GM12874 (cell line): ENCODE measurements at regions not wholly inside any gene's neighbourhood (a gene's known extent, or its start where the extent isn't known, plus 50 kb on each side); places are given as distances from the start of the nearest gene placed in this dataset.

Experiments
- TF ChIP-seq, protein P1 (sequence below): IDR thresholded peaks from 2 replicates; pipeline ENCODE4 v1.5.1; 2011; ENCODE audit warnings: low read depth, mild to moderate bottlenecking, control low read depth, low read length, moderate library complexity; ENCODE audit not compliant: insufficient read depth

DNA sequence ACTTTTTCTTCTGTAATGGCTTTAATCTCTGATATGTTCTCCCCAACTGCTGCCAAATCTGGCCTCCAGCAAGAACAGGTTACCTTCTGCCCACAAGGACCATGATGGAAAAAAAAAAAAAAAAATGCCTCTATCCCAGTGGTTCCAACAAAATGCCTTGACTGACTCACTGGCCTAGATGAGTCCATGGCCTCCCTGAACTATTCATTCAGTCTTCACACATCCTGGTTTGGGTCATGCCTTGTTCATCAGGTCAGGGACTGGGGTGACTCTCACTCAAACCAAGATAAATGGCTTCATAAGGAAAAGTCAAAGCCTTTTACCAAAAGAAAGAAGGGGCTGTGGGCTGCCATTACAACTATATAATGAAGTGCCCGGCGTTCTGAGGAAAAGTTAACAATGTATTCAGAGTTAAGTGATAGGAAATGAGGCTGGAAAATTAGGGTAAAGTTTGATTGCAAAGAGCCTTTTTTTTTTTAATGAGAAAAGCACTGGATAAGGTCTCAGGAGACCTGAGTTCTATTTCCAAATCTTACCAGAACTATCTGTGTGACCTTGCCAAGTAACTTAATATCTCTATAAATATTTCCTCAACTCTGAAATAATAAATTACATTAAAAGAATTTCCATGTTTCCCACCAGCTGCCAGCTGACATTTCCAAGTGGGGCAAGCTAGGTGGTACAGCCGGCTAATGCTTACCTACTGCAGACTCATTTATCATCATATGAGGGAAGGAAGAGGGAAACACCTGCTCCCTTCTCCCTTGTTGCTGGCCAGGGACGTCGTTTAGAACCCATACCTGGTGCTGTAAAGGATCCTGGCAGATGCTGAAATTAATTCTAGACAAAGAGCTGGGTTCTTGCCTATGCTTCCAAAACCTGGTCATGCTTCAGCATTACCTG, 380.0 kb upstream of the MARCKS start:
- TF ChIP-seq, protein P1, sequence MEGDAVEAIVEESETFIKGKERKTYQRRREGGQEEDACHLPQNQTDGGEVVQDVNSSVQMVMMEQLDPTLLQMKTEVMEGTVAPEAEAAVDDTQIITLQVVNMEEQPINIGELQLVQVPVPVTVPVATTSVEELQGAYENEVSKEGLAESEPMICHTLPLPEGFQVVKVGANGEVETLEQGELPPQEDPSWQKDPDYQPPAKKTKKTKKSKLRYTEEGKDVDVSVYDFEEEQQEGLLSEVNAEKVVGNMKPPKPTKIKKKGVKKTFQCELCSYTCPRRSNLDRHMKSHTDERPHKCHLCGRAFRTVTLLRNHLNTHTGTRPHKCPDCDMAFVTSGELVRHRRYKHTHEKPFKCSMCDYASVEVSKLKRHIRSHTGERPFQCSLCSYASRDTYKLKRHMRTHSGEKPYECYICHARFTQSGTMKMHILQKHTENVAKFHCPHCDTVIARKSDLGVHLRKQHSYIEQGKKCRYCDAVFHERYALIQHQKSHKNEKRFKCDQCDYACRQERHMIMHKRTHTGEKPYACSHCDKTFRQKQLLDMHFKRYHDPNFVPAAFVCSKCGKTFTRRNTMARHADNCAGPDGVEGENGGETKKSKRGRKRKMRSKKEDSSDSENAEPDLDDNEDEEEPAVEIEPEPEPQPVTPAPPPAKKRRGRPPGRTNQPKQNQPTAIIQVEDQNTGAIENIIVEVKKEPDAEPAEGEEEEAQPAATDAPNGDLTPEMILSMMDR: no peak

DNA sequence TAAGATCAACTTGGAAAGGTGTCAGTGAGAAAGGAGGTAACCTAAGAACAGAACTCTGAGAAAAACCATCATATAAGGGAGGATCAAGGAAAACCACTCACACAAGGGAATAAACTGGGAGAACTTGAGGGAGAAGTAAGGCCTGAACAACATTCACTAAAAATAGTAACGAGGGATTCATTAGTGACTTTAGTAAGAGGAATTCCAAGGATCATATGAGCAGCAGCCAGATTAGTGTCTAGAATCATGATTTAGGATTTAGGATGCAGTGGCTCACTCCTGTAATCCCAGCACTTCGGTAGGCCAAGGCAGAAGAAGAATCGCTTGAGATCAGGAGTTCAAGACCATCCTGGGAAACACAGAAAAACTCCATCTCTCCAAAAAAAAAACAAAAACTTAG, 376.5 kb upstream of the MARCKS start:
- TF ChIP-seq, protein P1: no peak

DNA sequence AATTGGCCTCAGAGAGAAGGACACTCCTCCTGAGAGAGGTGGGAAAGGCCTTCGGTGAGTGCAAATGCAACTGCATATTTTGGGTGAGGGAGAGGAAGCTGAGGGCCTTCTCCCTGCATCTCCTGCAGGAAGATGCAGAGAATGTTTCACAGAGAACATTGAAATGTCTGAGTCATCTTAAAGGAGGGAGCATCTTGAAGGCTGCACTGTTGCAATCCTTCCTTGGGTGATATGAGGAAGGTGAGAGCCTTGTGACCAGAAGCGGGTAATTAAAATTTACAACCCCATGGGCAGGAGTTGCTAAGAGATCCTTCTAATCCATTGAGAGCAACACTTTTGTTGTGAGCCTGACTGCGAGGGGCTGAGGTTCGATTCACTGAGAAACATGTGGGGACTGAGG, 375.7 kb upstream of the MARCKS start:
- TF ChIP-seq, protein P1: no peak

DNA sequence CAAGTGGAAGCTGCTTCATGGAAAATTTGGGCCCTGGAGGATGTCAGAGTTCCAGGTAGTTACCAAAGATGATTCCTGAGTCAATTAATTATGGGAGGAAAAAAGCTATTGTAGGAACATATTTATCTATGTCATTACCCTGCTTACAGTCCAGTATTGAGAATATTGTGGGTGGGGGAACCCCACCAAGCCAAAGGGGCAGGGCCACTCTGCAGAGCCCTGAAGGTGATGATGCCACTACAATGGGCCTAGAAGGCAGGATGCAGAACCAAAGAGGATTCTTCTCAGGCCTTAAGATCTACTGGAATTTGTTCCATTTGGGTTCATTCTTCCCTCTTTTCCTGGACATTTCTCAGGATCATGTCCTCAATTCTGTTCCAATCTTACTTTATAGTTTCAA, 375.2 kb upstream of the MARCKS start:
- TF ChIP-seq, protein P1: no peak

DNA sequence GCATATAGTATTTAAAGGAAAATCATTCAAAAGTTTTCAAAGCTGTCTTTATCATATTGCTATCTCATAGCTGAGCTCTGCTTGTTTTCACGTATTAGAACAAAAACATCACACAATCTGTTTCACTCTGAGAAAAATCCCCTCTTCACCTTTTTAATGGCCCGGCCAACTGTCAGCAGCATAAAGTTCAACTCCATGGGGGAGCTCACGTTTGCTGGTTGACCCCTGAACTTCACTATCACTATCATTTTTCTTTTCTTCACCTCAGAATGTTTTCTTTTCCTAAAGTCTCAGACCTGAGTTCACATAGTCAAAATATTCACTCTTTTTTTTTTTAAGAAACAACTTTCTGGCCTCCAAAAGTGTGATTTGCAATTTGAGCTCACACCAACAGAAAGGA, 374.4 kb upstream of the MARCKS start:
- TF ChIP-seq, protein P1: no peak

DNA sequence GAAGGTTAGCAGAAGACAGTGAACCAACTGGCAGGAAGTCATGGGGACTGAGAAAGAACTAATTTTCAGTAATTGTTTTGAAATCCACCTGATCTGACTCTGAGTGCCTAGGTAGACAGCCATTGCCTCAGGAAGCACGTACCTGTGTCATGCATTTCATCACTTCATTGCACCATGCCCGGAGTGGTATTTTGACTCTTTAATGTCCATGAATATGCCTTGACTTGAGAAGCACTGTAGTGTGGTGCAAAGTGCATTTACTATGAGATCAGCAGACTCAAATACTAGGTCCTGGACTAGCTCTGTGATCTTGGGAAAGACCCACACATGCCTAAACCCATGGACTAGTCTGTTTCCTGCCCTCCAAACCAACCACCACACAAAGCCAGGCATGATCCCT, 370.9 kb upstream of the MARCKS start:
- TF ChIP-seq, protein P1: no peak

DNA sequence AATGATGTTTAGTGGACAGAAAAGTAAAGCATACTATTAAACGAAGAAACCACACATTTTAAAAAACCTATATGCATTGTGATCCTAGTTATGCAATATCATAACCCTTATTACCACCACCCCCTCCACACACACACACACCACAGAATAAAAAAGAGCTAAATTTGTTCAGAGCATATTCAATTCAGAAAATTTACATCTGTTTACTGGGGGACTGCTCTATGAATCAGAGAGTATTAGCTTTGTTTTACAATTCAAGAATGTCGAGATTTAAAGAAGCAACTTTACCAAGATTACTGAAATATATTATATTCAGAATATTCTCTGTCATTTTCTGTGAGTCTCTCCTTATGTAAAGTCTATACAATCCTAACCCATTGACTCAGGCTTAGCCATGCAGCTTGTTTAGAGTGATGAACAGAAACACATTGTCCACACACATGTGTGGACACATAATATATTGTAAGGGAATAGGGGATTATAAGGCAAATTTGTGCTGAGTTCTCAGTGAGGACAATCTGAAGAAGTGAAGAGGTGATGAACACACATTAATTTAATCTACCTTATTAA, 369.6 kb upstream of the MARCKS start:
- TF ChIP-seq, protein P1: no peak
